Thyroid gland (tissue), 4 donors: ENCODE measurements at regions not wholly inside any gene's neighbourhood (a gene's known extent, or its start where the extent isn't known, plus 50 kb on each side); places are given as distances from the start of the nearest gene placed in this dataset.

Experiments
- POLR2A ChIP-seq, 2 donors: fragments of 450-650 bp; IDR thresholded peaks; one replicate each; pipeline ENCODE4 v1.6.1; 2017; ENCODE audit warnings: antibody characterized with exemption in 2 of 2, mild to moderate bottlenecking in 2 of 2, moderate library complexity in 1 of 2
- TF ChIP-seq, protein P1 (sequence below), 6 experiments: fragments of 200-600 bp in 3 of 6; fragments of 450-650 bp in 3 of 6; sonication (generic) in 3 of 6; IDR thresholded peaks; one replicate each; pipeline ENCODE4 v1.5.1; 2016 to 2019; ENCODE audit warnings: antibody characterized with exemption in 6 of 6, mild to moderate bottlenecking in 2 of 6, inconsistent platforms in 1 of 6, moderate library complexity in 1 of 6

DNA sequence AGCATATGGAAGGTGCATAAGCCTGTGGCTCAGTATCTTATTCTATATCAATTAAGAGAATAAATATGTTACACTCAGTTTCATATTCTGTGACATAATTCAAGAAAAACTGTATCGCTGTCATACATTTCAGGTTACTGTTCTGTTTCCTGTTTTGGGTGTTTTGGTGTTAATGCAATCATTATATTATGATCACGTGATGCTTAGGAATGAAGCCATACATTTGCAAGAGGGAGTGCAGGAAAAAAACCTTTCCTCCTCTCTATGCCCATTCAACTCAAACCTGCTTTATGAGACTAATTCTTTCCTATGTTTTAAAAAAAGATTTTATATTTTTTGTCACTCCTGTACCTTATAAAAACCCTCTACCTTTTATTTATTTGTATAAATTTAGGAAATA, 120.8 kb upstream of the DDX18 start:
- TF ChIP-seq, protein P1, sequence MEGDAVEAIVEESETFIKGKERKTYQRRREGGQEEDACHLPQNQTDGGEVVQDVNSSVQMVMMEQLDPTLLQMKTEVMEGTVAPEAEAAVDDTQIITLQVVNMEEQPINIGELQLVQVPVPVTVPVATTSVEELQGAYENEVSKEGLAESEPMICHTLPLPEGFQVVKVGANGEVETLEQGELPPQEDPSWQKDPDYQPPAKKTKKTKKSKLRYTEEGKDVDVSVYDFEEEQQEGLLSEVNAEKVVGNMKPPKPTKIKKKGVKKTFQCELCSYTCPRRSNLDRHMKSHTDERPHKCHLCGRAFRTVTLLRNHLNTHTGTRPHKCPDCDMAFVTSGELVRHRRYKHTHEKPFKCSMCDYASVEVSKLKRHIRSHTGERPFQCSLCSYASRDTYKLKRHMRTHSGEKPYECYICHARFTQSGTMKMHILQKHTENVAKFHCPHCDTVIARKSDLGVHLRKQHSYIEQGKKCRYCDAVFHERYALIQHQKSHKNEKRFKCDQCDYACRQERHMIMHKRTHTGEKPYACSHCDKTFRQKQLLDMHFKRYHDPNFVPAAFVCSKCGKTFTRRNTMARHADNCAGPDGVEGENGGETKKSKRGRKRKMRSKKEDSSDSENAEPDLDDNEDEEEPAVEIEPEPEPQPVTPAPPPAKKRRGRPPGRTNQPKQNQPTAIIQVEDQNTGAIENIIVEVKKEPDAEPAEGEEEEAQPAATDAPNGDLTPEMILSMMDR (IDR thresholded peaks at IDR 0.05), result no peak
- TF ChIP-seq POLR2A (IDR thresholded peaks at IDR 0.05), result no peak
